AG20443 (cell line): ENCODE measurements at regions not wholly inside any gene's neighbourhood (a gene's known extent, or its start where the extent isn't known, plus 50 kb on each side); places are given as distances from the start of the nearest gene placed in this dataset.
"Not testable (repeated sequence)": the region's sequence is repeated elsewhere in the genome, so short reads cannot be mapped to it uniquely, and the experiment has no call there.

ENCODE experiments used
- DNase-seq: peaks from one replicate; pipeline ENCODE4 v3.0.0; 2012; ENCODE audit warnings: low spot score, mixed read lengths

DNA sequence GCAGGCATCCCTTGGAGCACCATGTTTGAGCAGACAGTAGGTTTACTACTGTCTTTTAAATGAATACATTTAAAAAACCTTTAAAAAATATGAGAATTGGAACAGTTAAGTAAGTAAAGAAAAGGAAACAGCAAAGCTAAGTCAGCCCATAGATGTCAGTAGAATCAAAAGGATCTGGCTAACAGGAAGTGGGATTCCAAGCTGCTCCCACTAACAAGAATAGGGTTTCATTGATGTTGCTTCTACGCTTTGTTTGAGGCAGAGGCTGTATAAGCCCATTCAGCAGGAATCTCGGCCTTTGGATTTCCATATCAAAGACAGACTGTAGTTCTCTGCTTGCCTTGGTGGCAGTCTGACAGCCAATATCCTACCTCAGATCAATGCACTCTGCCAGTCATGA lies 122.9 kb upstream of the ELAC2 start:
- DNase-seq: no peak

- DNase-seq: no peak
These were observed 117.7 kb upstream of the ELAC2 start for GRCh38 chr17:13135506-13135905.

GRCh38 chr17:13134076-13134475 lies 116.2 kb upstream of the ELAC2 start:
- no peak for DNase-seq

DNA sequence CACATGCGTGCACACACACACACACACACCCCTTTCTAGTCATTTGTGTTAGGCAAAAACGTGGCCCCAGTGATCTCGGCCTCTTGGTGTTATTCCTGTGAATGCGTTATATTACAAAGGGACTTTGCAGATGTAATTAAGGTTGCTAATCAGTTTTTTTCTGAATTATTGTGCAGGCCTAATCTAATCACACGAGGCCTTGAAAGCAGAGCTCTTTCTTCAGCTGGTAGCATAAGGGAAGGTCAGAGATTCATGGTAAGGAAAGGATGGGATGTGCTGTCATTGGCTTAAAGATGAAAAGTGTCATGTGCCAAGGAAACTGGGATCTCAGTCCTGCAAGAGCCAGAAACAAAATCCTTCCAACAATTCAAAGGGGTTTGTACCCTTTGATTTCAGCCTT lies 113.4 kb upstream of the ELAC2 start:
- DNase-seq: no peak

- no peak for DNase-seq
These were observed 111.5 kb upstream of the ELAC2 start for GRCh38 chr17:13129356-13129755.

- no peak for DNase-seq
These were observed 110.8 kb upstream of the ELAC2 start for GRCh38 chr17:13128676-13129075.

- DNase-seq: no peak
These were observed 110.2 kb upstream of the ELAC2 start for GRCh38 chr17:13127921-13128602.

GRCh38 chr17:13120864-13121263 lies 103.0 kb upstream of the ELAC2 start:
- DNase-seq: no peak

GRCh38 chr17:13118311-13118710 lies 100.5 kb upstream of the ELAC2 start:
- DNase-seq: no peak

DNA sequence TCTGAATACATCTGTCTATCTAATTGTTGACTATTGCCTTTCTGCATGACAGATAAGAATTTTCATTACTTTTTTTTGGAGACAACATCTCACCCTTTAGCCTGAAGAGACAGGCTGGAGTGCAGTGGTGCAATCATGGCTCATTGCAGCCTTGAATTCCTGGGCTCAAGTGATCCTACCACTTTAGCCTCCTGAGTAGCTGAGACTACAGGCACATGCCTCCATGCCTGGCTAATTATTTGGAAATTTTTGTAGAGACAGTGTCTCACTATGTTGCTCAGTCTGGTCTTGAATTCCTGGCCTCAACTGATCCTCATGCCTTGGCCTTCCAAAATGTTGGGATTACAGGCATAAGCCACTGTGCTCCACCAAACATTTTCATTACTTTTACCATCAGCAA lies 99.8 kb upstream of the ELAC2 start:
- DNase-seq: no peak

- DNase-seq: peak; percentile 91
These were observed 96.8 kb upstream of the ELAC2 start for GRCh38 chr17:13114601-13115031.

- no peak for DNase-seq
These were observed 96.1 kb upstream of the ELAC2 start for GRCh38 chr17:13113821-13114525.

DNA sequence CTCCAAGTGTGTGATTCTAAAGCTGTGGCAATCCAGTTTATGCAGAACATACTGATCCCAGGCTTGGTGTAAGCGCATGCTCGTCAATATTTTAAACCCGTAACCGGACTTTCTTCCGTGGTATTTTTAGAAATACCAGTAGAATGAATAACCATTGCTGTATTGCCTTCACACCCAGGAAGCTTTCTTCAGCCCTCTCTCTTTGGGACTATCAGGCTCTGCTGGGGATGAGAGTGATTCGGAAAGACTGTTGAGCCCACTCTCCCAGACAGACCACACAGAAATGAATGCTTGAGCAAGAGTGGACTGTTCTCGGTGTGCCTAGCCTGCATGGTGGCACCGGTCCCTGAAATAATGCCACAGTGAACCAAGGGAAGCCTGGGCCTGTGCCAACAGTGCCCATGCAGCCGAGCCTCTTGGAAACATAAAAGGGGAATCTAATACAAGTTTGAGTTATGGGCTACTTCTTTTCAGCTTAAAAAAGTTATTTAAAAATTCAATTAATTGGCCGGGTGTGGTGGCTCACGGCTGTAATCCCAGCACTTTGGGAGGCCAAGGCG lies 89.9 kb upstream of the ELAC2 start:
- no peak for DNase-seq

DNA sequence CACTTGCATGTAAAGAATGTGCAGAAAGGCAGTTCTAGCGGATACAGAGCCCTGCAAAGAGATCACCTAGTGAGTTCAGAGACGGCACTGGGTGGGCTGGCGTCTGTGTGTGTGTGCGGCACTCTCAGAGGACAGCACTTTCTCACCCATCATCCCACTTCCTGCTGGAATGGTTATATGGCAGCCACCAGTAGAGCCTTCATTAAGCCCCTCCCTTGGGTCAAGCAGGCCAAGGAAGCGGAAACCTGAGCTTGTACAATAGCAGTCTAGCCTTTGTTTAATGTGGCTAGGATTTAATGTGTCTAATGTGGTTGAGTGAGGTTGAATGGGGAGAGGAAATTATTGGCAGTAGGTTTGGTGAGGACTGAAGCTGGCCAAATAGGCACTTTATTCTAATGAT lies 88.3 kb upstream of the ELAC2 start:
- DNase-seq: no peak

DNA sequence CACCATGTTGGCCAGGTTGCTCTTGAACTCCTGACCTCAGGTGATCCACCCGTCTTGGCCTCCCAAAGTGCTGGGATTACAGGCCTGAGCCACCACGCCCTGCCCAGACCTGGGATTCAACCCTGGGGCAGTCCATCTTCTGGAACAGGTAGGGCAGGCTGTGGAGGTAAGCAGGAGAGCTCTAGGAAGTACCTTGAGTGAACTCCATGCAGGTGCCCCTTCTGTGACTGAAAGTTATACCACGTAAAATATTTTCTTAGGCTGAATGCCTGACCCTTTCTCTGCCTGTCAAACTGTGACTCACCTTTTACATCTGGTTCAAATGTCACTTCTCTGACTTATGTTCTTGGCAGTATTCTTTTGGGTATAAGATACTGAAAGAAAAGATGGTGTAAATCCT lies 86.7 kb upstream of the ELAC2 start:
- DNase-seq: no peak

DNA sequence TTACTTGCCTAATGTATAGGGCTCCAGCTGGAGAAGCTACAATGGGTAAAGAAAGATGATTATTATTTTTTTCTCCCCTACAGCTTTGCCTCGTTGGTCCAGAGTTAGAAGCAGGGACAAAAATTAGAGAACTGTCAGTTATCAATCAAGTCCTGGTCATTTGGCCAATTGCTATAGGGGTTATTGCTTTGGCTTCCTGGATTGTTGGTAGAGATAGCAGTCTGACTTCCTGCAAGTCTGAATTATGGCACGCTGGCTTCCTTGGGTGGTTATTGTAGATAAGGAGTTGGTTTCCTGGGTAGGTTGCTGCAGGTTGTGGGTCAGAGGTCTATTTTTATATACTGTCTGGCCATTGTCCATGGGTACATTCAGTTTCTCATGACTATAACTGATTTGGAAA lies 84.7 kb upstream of the ELAC2 start:
- no peak for DNase-seq

DNA sequence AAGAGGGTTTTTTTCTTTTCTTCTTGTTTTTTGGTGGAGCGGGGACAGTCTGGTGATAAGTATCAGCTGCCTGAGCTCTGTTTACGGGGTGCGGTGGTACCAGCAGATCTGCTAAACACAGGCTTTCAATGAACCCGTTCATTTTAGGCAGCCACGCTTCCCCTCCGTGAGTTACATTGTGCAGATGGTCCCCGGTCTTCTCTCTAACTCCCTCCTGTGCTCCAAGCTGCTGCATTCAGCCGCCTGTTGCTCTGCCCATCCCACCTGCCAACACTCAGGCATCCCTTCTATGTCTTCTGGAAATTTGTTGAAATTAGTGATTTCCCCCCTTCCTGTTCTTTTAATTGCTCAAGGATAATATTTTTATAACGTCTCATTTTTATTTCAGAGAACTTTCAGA lies 82.1 kb upstream of the ELAC2 start:
- DNase-seq: no peak

DNA sequence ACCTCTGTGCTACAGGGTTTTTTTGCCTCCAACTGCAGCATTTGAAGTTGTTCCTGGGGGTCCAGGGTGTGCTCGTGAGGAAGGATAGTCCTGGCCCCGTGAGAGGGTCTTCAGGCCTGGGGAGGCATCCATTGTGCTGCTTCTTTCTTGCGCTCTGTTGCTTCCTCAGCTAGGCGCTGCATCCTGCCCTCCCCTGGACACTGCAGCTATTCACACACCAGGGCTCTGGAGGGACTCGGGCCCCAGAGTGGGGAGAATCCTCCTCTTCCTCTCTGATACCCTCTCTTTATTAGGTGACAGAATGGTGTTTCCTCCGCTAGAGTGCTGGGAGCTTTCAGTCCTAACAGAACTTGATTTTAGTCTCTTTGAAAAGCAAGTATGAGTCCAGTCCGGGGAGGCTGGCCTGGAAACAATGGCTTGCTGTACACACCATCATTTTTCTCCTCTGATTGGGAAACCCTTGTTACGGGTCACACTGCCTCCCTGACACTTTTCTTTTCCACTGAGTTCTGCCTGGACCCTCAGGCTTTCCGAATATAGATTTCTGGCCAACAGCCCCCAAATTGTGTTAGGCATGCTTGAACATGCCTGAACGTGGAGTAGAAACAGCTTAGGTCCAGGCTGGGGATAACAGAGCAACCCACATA lies 81.4 kb upstream of the ELAC2 start:
- DNase-seq: no peak

DNA sequence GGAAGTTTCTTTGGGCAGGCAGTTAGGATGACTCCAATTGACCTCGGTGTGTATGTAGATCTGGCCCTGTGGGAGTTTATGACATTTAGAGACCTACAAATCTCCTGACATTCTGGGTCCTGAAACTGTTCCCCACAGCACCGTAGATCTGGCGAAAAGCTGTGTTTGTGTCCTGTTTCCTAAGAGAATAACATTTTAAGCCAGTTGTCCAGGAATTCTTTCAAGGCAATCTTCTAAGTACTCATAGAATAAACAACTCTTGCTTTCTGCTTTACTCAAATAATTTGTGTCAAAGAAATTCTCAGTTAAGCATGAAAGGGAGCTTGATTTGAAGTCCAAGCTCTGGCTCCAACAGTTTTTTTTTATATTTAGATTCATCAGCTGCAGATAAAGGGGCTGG lies 78.5 kb upstream of the ELAC2 start:
- peak; percentile 25 for DNase-seq

- not testable (repeated sequence) for DNase-seq
These were observed 74.2 kb upstream of the ELAC2 start for GRCh38 chr17:13092010-13092409.

GRCh38 chr17:13088666-13089065 lies 70.8 kb upstream of the ELAC2 start:
- DNase-seq: no peak

DNA sequence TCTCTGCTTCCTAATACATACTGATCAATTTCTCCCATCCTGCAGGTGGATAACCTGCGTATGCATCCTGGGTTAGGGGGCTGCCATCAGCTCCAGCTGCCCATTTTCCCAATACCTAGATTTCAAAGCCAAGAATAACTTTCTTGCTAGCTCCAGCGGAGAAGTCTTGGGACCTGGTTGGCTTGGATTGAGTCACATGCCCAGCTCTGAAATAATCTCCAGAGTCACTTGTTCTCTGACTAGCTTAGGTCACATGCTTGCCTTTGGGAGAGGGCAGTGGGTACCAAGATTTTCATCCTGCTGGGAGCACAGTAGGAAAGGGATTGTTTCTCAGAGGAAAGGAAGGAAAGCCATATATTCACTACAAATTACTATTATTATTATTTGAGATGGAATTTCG lies 70.0 kb upstream of the ELAC2 start:
- DNase-seq: no peak

DNA sequence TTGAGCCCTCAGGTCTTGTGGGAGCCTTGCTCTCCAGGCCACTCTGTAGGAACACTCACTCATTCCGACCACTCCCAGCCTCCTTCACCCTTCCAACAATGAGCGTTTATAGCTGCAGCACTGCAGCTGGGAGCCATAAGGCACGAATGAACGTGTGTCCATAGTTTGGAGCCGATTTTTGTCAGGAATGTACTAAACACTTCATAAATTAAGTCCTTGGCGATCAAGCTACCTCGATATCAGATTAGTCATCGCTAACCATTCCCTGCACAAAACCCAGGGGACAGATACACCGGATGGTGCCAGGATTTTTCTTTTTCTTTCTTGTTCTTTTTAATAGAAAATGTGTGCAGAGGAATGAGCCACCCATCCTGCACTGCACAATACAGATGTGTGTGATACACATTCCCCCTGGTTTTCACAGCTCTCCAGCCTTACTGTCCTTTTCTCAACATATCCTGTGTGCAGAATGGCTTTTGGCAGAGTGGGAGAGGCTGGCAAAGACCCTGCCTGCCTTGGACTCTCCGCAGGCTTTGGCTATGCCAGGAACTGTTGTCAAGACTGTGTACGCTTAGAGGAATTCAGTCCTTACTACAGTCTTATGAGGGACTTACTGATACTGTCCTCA lies 68.4 kb upstream of the ELAC2 start:
- peak; percentile 69 for DNase-seq
